ENCODE measurements at regions not wholly inside any gene's neighbourhood (a gene's known extent, or its start where the extent isn't known, plus 50 kb on each side); places are given as distances from the start of the nearest gene placed in this dataset.

DNA sequence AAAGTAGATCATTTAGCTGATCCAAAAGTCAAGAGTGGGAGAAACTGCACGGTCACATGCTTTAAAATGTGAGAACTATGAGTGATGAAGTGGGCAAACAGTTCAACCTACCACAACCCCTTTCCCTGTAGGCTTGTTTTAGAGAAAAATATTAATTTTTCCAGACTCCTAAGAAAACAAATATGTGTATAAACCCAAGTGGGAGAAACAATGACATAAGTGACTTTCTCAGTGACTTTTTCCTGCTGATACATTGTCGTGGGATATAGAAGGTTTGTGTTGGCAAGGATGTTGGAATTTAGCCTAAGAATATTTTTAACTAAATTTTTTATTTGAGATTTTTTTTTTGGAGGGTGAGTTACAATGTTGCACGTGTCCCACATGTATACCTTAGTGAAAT is 321.7 kb downstream of the FIGN start:
- Histone ChIP-seq H2AFZ (ENCODE audit: low read depth, low read length, severe bottlenecking) (no peak overlapping the region), H3K4me3 (ENCODE audit: insufficient read depth, low read length, poor library complexity, severe bottlenecking) (no peak overlapping the region), H3K79me2 (ENCODE audit: insufficient read depth, low read length) (no peaks in the 10 kb centered on the region), H3K4me2 (ENCODE audit: low read depth, low read length, poor library complexity, severe bottlenecking) (no peak overlapping the region), H3K9ac (ENCODE audit: low read length) (no peak overlapping the region), H3K9me3 (ENCODE audit: insufficient read depth, low read length) (no peaks in the 10 kb centered on the region), H3K9me2 (replicated peaks; ENCODE audit: insufficient read depth, low read length) (no peaks in the 10 kb centered on the region), H3K27me3 (ENCODE audit: low read length) (no peaks in the 10 kb centered on the region), H3F3A (ENCODE audit: insufficient read depth) (no peaks in the 10 kb centered on the region), H3K27ac (ENCODE audit: low read depth, low read length) (no peak overlapping the region), H4K20me1 (ENCODE audit: low read depth, low read length) (no peaks in the 10 kb centered on the region), H3K36me3 (ENCODE audit: low read length) (no peaks in the 10 kb centered on the region)
- TF ChIP-seq, protein P1, sequence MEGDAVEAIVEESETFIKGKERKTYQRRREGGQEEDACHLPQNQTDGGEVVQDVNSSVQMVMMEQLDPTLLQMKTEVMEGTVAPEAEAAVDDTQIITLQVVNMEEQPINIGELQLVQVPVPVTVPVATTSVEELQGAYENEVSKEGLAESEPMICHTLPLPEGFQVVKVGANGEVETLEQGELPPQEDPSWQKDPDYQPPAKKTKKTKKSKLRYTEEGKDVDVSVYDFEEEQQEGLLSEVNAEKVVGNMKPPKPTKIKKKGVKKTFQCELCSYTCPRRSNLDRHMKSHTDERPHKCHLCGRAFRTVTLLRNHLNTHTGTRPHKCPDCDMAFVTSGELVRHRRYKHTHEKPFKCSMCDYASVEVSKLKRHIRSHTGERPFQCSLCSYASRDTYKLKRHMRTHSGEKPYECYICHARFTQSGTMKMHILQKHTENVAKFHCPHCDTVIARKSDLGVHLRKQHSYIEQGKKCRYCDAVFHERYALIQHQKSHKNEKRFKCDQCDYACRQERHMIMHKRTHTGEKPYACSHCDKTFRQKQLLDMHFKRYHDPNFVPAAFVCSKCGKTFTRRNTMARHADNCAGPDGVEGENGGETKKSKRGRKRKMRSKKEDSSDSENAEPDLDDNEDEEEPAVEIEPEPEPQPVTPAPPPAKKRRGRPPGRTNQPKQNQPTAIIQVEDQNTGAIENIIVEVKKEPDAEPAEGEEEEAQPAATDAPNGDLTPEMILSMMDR (IDR thresholded peaks at IDR 0.05; ENCODE audit: insufficient read depth, low read length, poor library complexity, severe bottlenecking) = no peak
- no peak for TF ChIP-seq EZH2phosphoT487 (conservative IDR thresholded peaks at IDR 0.05; ENCODE audit: low read length)

DNA sequence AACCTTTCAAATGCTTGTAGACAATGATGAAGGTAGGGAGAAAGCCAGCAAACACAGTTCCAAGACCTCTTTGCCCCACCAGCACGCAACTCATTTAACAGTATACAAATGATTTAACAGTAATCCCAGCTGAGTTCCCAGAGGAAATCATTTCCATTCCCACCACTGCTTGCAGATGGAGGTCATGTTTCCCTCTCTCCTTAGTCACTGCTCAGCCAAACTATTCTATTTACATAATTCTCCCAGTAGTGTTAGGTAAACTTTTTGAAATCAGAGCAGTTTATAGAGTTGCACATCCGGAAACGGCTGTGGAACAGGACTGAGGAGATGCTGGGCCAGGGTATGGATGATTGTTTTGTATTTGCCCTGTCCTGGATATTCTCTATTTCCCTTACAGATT is 328.5 kb downstream of the FIGN start:
- no peak overlapping the region for H3K4me3 ChIP-seq (ENCODE audit: insufficient read depth, low read length, poor library complexity, severe bottlenecking)
- no peaks in the 10 kb centered on the region for H3K27me3 ChIP-seq (ENCODE audit: low read length)
- TF ChIP-seq, protein P1 (IDR thresholded peaks at IDR 0.05; ENCODE audit: insufficient read depth, low read length, poor library complexity, severe bottlenecking) = no peak
- TF ChIP-seq EZH2phosphoT487 (conservative IDR thresholded peaks at IDR 0.05; ENCODE audit: low read length) = no peak
- no peaks in the 10 kb centered on the region for H3K36me3 ChIP-seq (ENCODE audit: low read length)
- no peaks in the 10 kb centered on the region for H3K9me3 ChIP-seq (ENCODE audit: insufficient read depth, low read length)
- no peaks in the 10 kb centered on the region for H3K79me2 ChIP-seq (ENCODE audit: insufficient read depth, low read length)
- no peak overlapping the region for H2AFZ ChIP-seq (ENCODE audit: low read depth, low read length, severe bottlenecking)
- H3K4me2 ChIP-seq (ENCODE audit: low read depth, low read length, poor library complexity, severe bottlenecking) = no peak overlapping the region
- H3K9ac ChIP-seq (ENCODE audit: low read length) = no peak overlapping the region
- no peaks in the 10 kb centered on the region for H3F3A ChIP-seq (ENCODE audit: insufficient read depth)
- no peaks in the 10 kb centered on the region for H3K9me2 ChIP-seq (replicated peaks; ENCODE audit: insufficient read depth, low read length)
- H4K20me1 ChIP-seq (ENCODE audit: low read depth, low read length) = no peaks in the 10 kb centered on the region
- H3K27ac ChIP-seq (ENCODE audit: low read depth, low read length) = no peak overlapping the region

DNA sequence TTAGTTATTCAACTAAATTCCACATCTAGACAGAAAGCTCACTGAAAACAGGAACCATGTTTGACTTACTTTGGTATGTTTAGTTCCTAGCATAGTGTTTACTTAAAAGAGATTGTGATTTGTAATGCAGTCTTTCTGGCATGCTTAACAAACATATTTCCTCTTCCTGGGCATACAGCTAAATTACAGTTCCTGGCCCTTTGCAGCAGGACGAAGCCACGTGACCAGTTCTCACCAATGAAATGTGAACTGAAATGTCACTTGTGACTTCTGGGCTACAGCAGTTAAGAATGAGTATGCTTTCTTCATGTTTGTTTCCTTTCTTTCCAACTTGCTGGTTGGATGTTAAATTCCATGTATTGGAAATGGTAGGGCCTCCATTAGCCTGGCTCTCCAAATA is 330.5 kb downstream of the FIGN start:
- H3K79me2 ChIP-seq (ENCODE audit: insufficient read depth, low read length) = no peaks in the 10 kb centered on the region
- H2AFZ ChIP-seq (ENCODE audit: low read depth, low read length, severe bottlenecking) = peak overlapping the region; percentile 22
- H3F3A ChIP-seq (ENCODE audit: insufficient read depth) = no peaks in the 10 kb centered on the region
- no peaks in the 10 kb centered on the region for H4K20me1 ChIP-seq (ENCODE audit: low read depth, low read length)
- TF ChIP-seq, protein P1 (IDR thresholded peaks at IDR 0.05; ENCODE audit: insufficient read depth, low read length, poor library complexity, severe bottlenecking) = no peak
- no peak overlapping the region for H3K4me3 ChIP-seq (ENCODE audit: insufficient read depth, low read length, poor library complexity, severe bottlenecking)
- no peaks in the 10 kb centered on the region for H3K9me3 ChIP-seq (ENCODE audit: insufficient read depth, low read length)
- H3K27me3 ChIP-seq (ENCODE audit: low read length) = no peaks in the 10 kb centered on the region
- H3K9me2 ChIP-seq (replicated peaks; ENCODE audit: insufficient read depth, low read length) = no peaks in the 10 kb centered on the region
- no peak overlapping the region for H3K4me2 ChIP-seq (ENCODE audit: low read depth, low read length, poor library complexity, severe bottlenecking)
- no peak overlapping the region for H3K9ac ChIP-seq (ENCODE audit: low read length)
- no peaks in the 10 kb centered on the region for H3K36me3 ChIP-seq (ENCODE audit: low read length)
- H3K27ac ChIP-seq (ENCODE audit: low read depth, low read length) = no peak overlapping the region

DNA sequence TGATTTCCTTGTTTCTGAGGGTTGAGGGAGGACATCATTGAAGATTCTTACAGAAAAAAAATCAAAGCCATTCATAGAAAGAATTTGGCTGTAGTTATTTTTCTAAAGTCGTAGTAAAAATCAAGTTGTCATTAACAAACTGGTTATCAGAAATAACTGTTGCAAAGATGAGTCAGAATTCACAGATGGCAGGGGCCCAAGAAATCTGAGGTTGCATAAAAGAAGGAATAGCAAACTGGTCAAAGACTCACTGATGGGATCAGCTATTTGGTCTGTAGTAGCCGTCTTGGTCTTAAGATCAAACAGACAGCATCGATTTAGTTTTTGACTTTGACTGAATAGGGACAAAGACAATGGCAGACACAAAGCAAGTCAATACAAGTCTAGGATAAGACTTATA is 334.3 kb downstream of the FIGN start:
- Histone ChIP-seq H3K9me2 (replicated peaks; ENCODE audit: insufficient read depth, low read length) (no peaks in the 10 kb centered on the region), H3K9me3 (ENCODE audit: insufficient read depth, low read length) (no peaks in the 10 kb centered on the region), H3K4me3 (ENCODE audit: insufficient read depth, low read length, poor library complexity, severe bottlenecking) (no peak overlapping the region), H3K9ac (ENCODE audit: low read length) (no peak overlapping the region), H3K4me2 (ENCODE audit: low read depth, low read length, poor library complexity, severe bottlenecking) (no peak overlapping the region), H3K27me3 (ENCODE audit: low read length) (no peaks in the 10 kb centered on the region), H3K27ac (ENCODE audit: low read depth, low read length) (no peak overlapping the region), H3K36me3 (ENCODE audit: low read length) (no peaks in the 10 kb centered on the region), H3K79me2 (ENCODE audit: insufficient read depth, low read length) (no peaks in the 10 kb centered on the region), H2AFZ (ENCODE audit: low read depth, low read length, severe bottlenecking) (no peak overlapping the region), H4K20me1 (ENCODE audit: low read depth, low read length) (no peaks in the 10 kb centered on the region), H3F3A (ENCODE audit: insufficient read depth) (no peaks in the 10 kb centered on the region)
- no peak for TF ChIP-seq EZH2phosphoT487 (conservative IDR thresholded peaks at IDR 0.05; ENCODE audit: low read length)
- TF ChIP-seq, protein P1 (IDR thresholded peaks at IDR 0.05; ENCODE audit: insufficient read depth, low read length, poor library complexity, severe bottlenecking) = no peak
